CD4-positive, alpha-beta T cell treated with Interleukin-17A for 1 hour (primary cell): ENCODE measurements at regions not wholly inside any gene's neighbourhood (a gene's known extent, or its start where the extent isn't known, plus 50 kb on each side); places are given as distances from the start of the nearest gene placed in this dataset.

Source experiments
- DNase-seq: peaks from one replicate; pipeline ENCODE4 v3.0.0-alpha.2; 2020

- DNase-seq = no peak
Measured at GRCh38 chr11:104522123-104522522, 358.2 kb upstream of the PDGFD start.

- no peak for DNase-seq
Measured at GRCh38 chr11:104510169-104510568, 346.2 kb upstream of the PDGFD start.

GRCh38 chr11:104490182-104490581 lies 326.2 kb upstream of the PDGFD start:
- DNase-seq = no peak

- no peak for DNase-seq
Measured at GRCh38 chr11:104488561-104488960, 324.6 kb upstream of the PDGFD start.

- no peak for DNase-seq
Measured at GRCh38 chr11:104487046-104487806, 323.3 kb upstream of the PDGFD start.

- no peak for DNase-seq
Measured at GRCh38 chr11:104484804-104485554, 321.0 kb upstream of the PDGFD start.

GRCh38 chr11:104476898-104477297 lies 313.0 kb upstream of the PDGFD start:
- no peak for DNase-seq

- DNase-seq = no peak
Measured at GRCh38 chr11:104476454-104476853, 312.5 kb upstream of the PDGFD start.

GRCh38 chr11:104467404-104467803 lies 303.5 kb upstream of the PDGFD start:
- no peak for DNase-seq

GRCh38 chr11:104465321-104465720 lies 301.4 kb upstream of the PDGFD start:
- DNase-seq = no peak

GRCh38 chr11:104464691-104465090 lies 300.7 kb upstream of the PDGFD start:
- no peak for DNase-seq

- no peak for DNase-seq
Measured at GRCh38 chr11:104462341-104462740, 298.4 kb upstream of the PDGFD start.

- DNase-seq = no peak
Measured at GRCh38 chr11:104451197-104451893, 287.4 kb upstream of the PDGFD start.

- DNase-seq = no peak
Measured at GRCh38 chr11:104443387-104443786, 279.4 kb upstream of the PDGFD start.

GRCh38 chr11:104442321-104442720 lies 278.4 kb upstream of the PDGFD start:
- no peak for DNase-seq

- no peak for DNase-seq
Measured at GRCh38 chr11:104435494-104435893, 271.5 kb upstream of the PDGFD start.

GRCh38 chr11:104433751-104434150 lies 269.8 kb upstream of the PDGFD start:
- DNase-seq = no peak

GRCh38 chr11:104432981-104433380 lies 269.0 kb upstream of the PDGFD start:
- no peak for DNase-seq

- no peak for DNase-seq
Measured at GRCh38 chr11:104432526-104432925, 268.6 kb upstream of the PDGFD start.

GRCh38 chr11:104422324-104422944 lies 258.5 kb upstream of the PDGFD start:
- no peak for DNase-seq

GRCh38 chr11:104410336-104410735 lies 246.4 kb upstream of the PDGFD start:
- DNase-seq = no peak

GRCh38 chr11:104408630-104409029 lies 244.7 kb upstream of the PDGFD start:
- DNase-seq = no peak

- DNase-seq = no peak
Measured at GRCh38 chr11:104405277-104405676, 241.3 kb upstream of the PDGFD start.
